ENCODE measurements at regions not wholly inside any gene's neighbourhood (a gene's known extent, or its start where the extent isn't known, plus 50 kb on each side); places are given as distances from the start of the nearest gene placed in this dataset.

GRCh38 chr6:15993716-15994228, 135.1 kb upstream of the MYLIP start:
- TF ChIP-seq EP300 (IDR thresholded peaks at IDR 0.05): no peak
- no peak for TF ChIP-seq CTCF (IDR thresholded peaks at IDR 0.05)
- TF ChIP-seq POLR2A (IDR thresholded peaks at IDR 0.05): no peak
- Histone ChIP-seq H3K27ac (no peak overlapping the region), H3K27me3 (no peaks in the 10 kb centered on the region), H3K36me3 (no peaks in the 10 kb centered on the region), H3K4me3 (no peak overlapping the region), H3K4me1 (ENCODE audit: insufficient read depth) (peaks cover 5% of the 10 kb centered on the region), H3K9me3 (no peaks in the 10 kb centered on the region)
- WGBS, 3 donors: 94 to 98% (median 95%) methylated on average over 5 of the region's 5 CpGs
- DNase-seq: no peak
- intact Hi-C loops (cut with DNase I): no loop called here

- no peak for TF ChIP-seq CTCF (IDR thresholded peaks at IDR 0.05)
- no peak for TF ChIP-seq POLR2A (IDR thresholded peaks at IDR 0.05)
- TF ChIP-seq EP300 (IDR thresholded peaks at IDR 0.05): no peak
- no peaks in the 10 kb centered on the region for H3K36me3 ChIP-seq
- H3K27ac ChIP-seq: no peak overlapping the region
- no peak for DNase-seq
- H3K27me3 ChIP-seq: no peaks in the 10 kb centered on the region
- H3K9me3 ChIP-seq: no peaks in the 10 kb centered on the region
- WGBS, 3 donors: 96 to 99% (median 96%) methylated on average over 2 of the region's 2 CpGs
- H3K4me3 ChIP-seq: no peak overlapping the region
- peaks cover 3% of the 10 kb centered on the region for H3K4me1 ChIP-seq (ENCODE audit: insufficient read depth)
- intact Hi-C loops (cut with DNase I): no loop called here
Observed at GRCh38 chr6:15990179-15990578, 138.7 kb upstream of the MYLIP start.

GRCh38 chr6:15989397-15989796, 139.5 kb upstream of the MYLIP start:
- no peaks in the 10 kb centered on the region for H3K27me3 ChIP-seq
- intact Hi-C loops (cut with DNase I): no loop called here
- WGBS, 3 donors: 93 to 95% (median 93%) methylated on average over 2 of the region's 2 CpGs
- H3K4me3 ChIP-seq: no peak overlapping the region
- DNase-seq: no peak
- no peaks in the 10 kb centered on the region for H3K9me3 ChIP-seq
- H3K36me3 ChIP-seq: no peaks in the 10 kb centered on the region
- no peaks in the 10 kb centered on the region for H3K4me1 ChIP-seq (ENCODE audit: insufficient read depth)
- no peak overlapping the region for H3K27ac ChIP-seq
- TF ChIP-seq CTCF (IDR thresholded peaks at IDR 0.05) (no peak), EP300 (IDR thresholded peaks at IDR 0.05) (no peak), POLR2A (IDR thresholded peaks at IDR 0.05) (no peak)

GRCh38 chr6:15987569-15987968, 141.3 kb upstream of the MYLIP start:
- Histone ChIP-seq H3K27ac (no peak overlapping the region), H3K36me3 (no peaks in the 10 kb centered on the region), H3K4me1 (ENCODE audit: insufficient read depth) (no peaks in the 10 kb centered on the region), H3K4me3 (no peak overlapping the region), H3K27me3 (no peaks in the 10 kb centered on the region), H3K9me3 (no peaks in the 10 kb centered on the region)
- WGBS, 3 donors: 24 to 46% (median 28%) methylated on average over 6 of the region's 6 CpGs
- intact Hi-C loops (cut with DNase I): no loop called here
- no peak for TF ChIP-seq CTCF (IDR thresholded peaks at IDR 0.05)
- TF ChIP-seq POLR2A (IDR thresholded peaks at IDR 0.05): no peak
- TF ChIP-seq EP300 (IDR thresholded peaks at IDR 0.05): no peak
- DNase-seq: no peak

Data from ovary (tissue), 7 donors.